BJ (cell line): ENCODE measurements at regions not wholly inside any gene's neighbourhood (a gene's known extent, or its start where the extent isn't known, plus 50 kb on each side); places are given as distances from the start of the nearest gene placed in this dataset.

Experiments
- CTCF ChIA-PET: fragments of 350-600 bp; formaldehyde crosslinking; extraction: SDS; loops from one replicate; lab custom pipeline; 2021; ENCODE audit warnings: antibody characterized with exemption, inconsistent platforms; lab: Yijun Ruan, JAX
- POLR2A ChIA-PET: fragments of 300-600 bp; sonication (Branson Sonifier 250); formaldehyde crosslinking; extraction: SDS; loops from one replicate; lab custom pipeline; 2021; ENCODE audit warnings: antibody characterized with exemption; lab: Charles Lee
- DNase-seq: peaks from one replicate; pipeline ENCODE4 v3.0.0-alpha.2; 2011; ENCODE audit warnings: low read depth
- H3K27me3 ChIP-seq: 2 replicates; pipeline ENCODE4 v1.6.0; 2011; ENCODE audit warnings: low read length; ENCODE audit not compliant: control insufficient read depth, insufficient read depth
- H3K36me3 ChIP-seq: 2 replicates; pipeline ENCODE4 v1.5.1; 2011; ENCODE audit warnings: low read length; ENCODE audit not compliant: control insufficient read depth, insufficient read depth
- H3K4me3 ChIP-seq: 2 replicates; pipeline ENCODE4 v1.5.1; 2011; ENCODE audit warnings: low read depth, mild to moderate bottlenecking, control low read depth, low read length
- TF ChIP-seq, protein P1 (sequence below): IDR thresholded peaks from 2 replicates; pipeline ENCODE4 v1.5.1; 2011; ENCODE audit warnings: low read depth, mild to moderate bottlenecking, control low read depth, inconsistent platforms, low read length, moderate library complexity; ENCODE audit not compliant: insufficient read depth

- ChIA-PET CTCF (interaction anchor here (0.9 to 2.0 kb wide), 3 partner anchors 13 to 190 kb away, joined by 3 to 8 read pairs (median 3); no protein-coding TSS in a partner anchor), POLR2A (no interaction called here)
- no peak overlapping the region for H3K4me3 ChIP-seq
- H3K36me3 ChIP-seq: no peaks in the 10 kb centered on the region
- DNase-seq: no peak
- TF ChIP-seq, protein P1, sequence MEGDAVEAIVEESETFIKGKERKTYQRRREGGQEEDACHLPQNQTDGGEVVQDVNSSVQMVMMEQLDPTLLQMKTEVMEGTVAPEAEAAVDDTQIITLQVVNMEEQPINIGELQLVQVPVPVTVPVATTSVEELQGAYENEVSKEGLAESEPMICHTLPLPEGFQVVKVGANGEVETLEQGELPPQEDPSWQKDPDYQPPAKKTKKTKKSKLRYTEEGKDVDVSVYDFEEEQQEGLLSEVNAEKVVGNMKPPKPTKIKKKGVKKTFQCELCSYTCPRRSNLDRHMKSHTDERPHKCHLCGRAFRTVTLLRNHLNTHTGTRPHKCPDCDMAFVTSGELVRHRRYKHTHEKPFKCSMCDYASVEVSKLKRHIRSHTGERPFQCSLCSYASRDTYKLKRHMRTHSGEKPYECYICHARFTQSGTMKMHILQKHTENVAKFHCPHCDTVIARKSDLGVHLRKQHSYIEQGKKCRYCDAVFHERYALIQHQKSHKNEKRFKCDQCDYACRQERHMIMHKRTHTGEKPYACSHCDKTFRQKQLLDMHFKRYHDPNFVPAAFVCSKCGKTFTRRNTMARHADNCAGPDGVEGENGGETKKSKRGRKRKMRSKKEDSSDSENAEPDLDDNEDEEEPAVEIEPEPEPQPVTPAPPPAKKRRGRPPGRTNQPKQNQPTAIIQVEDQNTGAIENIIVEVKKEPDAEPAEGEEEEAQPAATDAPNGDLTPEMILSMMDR: no peak
- H3K27me3 ChIP-seq: no peaks in the 10 kb centered on the region
Observed at GRCh38 chr6:56888687-56889086, 66.2 kb upstream of the BEND6 start.

GRCh38 chr6:56887086-56887485, 67.8 kb upstream of the BEND6 start:
- ChIA-PET POLR2A (no interaction called here), CTCF (interaction anchor here (1.3 kb wide), 2 partner anchors 18 to 21 kb away, joined by 3 to 4 read pairs; no protein-coding TSS in a partner anchor)
- Histone ChIP-seq H3K36me3 (no peaks in the 10 kb centered on the region), H3K27me3 (no peaks in the 10 kb centered on the region), H3K4me3 (no peak overlapping the region)
- no peak for DNase-seq
- TF ChIP-seq, protein P1: no peak

- no peaks in the 10 kb centered on the region; the same call in 1 of the 2 replicates for H3K36me3 ChIP-seq
- H3K27me3 ChIP-seq: no peaks in the 10 kb centered on the region
- no peak for DNase-seq
- no peak overlapping the region for H3K4me3 ChIP-seq
- ChIA-PET POLR2A (interaction anchor here (0.6 kb wide), 1 partner anchor 226 kb away, joined by 3 read pairs; no protein-coding TSS in a partner anchor), CTCF (interaction anchor here (1.0 kb wide), 1 partner anchor 16 kb away, joined by 3 read pairs; no protein-coding TSS in a partner anchor)
- TF ChIP-seq, protein P1: no peak
Observed at GRCh38 chr6:56877922-56878321, 77.0 kb upstream of the BEND6 start.

GRCh38 chr6:56875961-56876360, 78.9 kb upstream of the BEND6 start:
- TF ChIP-seq, protein P1: no peak
- CTCF ChIA-PET: interaction anchor here (0.9 to 1.4 kb wide), 4 partner anchors 13 to 145 kb away, joined by 3 to 4 read pairs (median 3); no protein-coding TSS in a partner anchor
- H3K36me3 ChIP-seq: no peaks in the 10 kb centered on the region; the same call in 1 of the 2 replicates
- POLR2A ChIA-PET: no interaction called here
- H3K27me3 ChIP-seq: no peaks in the 10 kb centered on the region
- no peak overlapping the region for H3K4me3 ChIP-seq
- no peak for DNase-seq

- no peak for DNase-seq
- H3K36me3 ChIP-seq: no peaks in the 10 kb centered on the region; the same call in 1 of the 2 replicates
- no peaks in the 10 kb centered on the region for H3K27me3 ChIP-seq
- ChIA-PET CTCF (interaction anchor here (1.0 to 1.4 kb wide), 3 partner anchors 13 to 15 kb away, joined by 3 to 4 read pairs (median 3); no protein-coding TSS in a partner anchor), POLR2A (no interaction called here)
- no peak overlapping the region for H3K4me3 ChIP-seq
- TF ChIP-seq, protein P1: no peak
Observed at GRCh38 chr6:56875523-56875922, 79.4 kb upstream of the BEND6 start.
